ENCODE measurements at regions not wholly inside any gene's neighbourhood (a gene's known extent, or its start where the extent isn't known, plus 50 kb on each side); places are given as distances from the start of the nearest gene placed in this dataset.
"Not testable (repeated sequence)": the region's sequence is repeated elsewhere in the genome, so short reads cannot be mapped to it uniquely, and the experiment has no call there.

GRCh38 chr7:41459623-41460261, 243.1 kb downstream of the INHBA start:
- no peak for DNase-seq

- no peak for DNase-seq
These were observed 243.7 kb downstream of the INHBA start for GRCh38 chr7:41459183-41459582.

- DNase-seq: no peak
These were observed 245.0 kb downstream of the INHBA start for GRCh38 chr7:41457832-41458437.

- no peak for DNase-seq
These were observed 251.1 kb downstream of the INHBA start for GRCh38 chr7:41451826-41452225.

DNA sequence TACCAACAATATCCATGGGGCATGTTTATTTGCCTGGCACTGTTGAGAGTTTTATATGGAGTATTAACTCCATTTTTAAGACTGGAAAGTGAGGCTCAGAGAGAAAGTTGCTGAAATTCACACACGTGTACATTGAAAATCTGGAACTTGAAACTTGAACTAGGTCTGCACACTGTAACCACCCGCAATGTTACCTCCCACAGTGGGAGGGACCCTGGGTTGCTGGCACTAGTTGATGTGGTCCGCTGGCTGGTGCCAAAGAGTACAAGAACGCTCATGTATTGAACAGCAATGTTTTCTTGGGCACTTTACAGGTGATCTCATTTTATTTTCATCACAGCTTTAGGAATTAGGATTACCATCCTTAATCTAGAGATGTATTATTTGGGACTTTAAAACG, 253.2 kb downstream of the INHBA start:
- no peak for DNase-seq

DNA sequence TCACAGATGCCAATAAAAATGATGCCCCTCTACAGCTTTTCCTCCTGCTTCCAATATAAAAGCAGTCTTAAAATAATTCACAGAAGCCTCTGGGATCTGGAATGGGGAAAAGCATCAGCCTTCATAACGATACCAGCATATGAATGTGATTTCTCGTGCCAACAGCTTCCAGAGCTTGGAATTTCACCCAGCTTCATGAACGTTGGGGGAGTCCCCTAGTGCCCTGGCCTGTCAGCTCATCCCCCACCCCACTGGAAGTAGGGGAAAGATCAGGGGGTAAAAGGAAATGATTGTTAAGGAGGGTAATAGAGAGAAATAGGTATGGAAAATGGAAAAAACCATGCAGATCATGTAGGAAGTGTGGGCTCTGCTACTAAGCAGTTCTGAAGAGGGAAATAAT, 253.6 kb downstream of the INHBA start:
- DNase-seq: no peak

DNA sequence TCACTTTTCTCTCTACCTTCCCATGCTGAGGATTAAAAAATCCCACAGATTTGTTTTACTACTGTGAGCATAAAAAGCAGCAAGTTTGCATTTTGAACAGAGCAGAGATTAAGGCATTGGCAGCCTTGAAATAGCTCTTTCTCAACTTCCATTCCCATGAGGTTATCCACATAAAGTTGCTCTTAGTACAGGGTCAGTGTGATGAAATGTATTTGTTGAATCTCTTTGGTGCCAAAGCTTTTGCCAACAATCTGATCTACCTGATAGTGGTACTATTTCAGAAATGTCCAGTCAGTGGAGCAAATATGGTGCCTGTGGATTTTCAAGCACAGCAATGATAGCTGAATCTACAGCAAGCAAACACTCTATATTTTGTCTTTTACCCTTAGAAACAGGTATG, 254.8 kb downstream of the INHBA start:
- no peak for DNase-seq

DNA sequence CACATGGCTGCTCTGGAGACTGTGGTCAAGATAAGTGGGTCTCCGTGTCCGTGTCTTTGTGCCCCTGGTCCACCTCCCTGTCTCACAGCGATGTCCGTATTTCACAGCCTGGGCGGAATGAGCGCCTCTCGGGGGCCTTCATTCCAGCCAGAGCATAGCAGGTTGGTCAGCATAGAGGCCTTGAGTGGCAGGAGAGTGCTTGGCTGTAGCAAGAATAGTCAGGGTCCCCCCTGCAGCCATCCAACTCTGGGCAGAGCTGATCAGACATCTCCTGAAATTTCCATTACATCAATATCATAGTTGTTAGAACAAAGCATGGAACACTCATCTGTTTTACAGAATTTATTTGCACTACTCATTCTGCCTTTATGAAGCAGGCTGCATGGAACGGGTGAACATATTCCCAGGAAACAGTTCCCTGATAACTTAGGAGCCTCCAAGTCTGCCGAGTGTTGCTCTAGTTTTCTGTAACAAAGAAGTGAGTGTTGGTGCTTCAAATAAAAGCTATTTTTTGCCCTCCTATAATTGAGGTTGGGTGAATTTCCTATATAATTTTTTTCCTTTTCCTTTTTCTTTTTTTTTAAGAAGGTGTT, 255.3 kb downstream of the INHBA start:
- no peak for DNase-seq

GRCh38 chr7:41446606-41447449, 256.1 kb downstream of the INHBA start:
- DNase-seq: no peak

DNA sequence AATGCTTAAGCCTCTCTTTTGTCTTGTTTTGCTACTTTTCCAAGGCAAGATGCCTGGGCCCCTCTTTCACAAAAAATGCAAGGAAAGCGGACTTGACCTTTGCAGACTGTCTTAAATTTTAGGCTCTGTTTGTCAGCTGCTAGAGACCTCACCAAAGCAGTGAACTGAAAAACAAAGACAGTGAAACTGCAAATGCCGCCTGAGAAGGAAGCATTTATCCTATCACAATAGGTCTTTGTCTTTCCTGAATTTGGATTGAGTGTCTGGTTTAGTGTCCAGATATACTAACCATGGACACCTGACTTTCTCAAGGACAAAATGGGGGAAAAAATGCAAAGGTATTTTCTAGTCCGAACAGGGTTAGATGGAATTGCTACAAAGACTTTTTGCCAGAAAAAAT, 256.9 kb downstream of the INHBA start:
- DNase-seq: no peak

DNA sequence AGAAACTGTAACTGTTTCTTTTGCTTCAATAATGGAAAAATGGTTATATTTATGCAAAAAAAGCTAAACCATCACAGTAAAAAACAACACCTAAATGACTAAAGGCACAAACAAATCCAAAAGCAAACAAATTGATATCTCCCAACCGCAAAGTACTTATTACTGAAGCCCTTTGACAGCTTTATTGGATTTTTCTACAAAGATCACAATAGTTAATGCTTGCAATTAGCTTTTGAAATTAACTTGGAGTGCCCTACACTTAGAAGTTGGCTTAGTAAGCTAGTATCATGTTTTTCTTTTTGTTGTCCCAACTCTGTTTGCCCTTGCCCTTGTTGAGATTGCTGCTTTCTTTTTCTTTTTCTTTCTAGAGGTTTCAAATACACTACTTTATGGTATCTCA, 257.5 kb downstream of the INHBA start:
- no peak for DNase-seq

DNA sequence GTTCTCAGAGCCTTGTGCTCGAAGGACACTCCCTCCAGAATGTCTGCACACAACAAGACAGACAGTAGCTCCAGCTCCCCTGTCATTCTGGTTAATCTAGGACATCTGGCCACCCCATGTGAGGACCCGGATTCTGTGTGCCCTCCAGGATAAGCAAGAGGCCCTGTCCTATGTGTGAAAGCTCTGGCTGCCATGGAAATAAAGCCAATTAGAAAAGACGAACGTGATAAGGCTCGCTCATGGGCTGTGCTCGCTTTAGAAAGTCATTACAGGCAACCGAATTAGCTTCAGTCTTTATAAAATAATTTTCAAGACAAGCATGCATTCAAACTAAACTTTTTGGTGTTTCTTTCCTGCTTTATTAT, 263.4 kb downstream of the INHBA start:
- no peak for DNase-seq

DNA sequence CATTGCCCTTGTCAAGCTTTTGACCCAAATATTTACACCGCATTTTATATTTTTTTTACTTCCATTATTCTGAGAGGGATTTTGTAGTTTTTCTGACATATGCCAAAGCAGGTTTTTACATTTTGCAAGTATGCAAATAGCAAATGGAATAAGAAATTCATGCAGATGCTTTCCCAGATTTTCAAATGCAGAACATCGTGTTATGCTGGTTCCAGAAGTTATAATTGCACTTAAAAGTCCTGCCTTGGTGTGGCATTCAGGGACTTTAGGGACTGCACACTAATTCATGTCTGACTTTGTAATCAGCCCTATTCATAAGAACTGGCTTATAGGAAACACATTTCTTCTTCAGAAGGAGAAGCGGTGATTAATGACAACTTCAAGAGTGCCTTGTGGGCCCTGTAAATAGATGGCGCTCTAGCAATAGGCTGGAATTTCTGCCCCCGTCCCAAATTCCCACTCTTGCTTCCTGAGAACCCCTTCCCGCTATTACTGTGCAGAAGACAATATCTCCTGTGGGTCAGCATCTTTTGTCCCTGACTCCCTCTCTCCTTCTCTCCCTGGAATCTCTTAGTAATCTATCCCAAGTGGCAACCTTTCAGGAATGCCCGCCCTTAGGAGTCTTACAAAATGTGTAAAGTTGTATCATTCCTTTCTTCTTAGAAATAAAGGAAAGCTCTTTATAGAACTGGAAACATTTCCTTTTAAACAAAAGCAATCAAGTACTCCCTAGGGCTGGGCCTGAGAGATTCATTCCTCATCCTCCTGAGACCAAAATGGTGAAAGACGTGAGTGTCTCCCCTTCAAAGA, 264.0 kb downstream of the INHBA start:
- no peak for DNase-seq

DNA sequence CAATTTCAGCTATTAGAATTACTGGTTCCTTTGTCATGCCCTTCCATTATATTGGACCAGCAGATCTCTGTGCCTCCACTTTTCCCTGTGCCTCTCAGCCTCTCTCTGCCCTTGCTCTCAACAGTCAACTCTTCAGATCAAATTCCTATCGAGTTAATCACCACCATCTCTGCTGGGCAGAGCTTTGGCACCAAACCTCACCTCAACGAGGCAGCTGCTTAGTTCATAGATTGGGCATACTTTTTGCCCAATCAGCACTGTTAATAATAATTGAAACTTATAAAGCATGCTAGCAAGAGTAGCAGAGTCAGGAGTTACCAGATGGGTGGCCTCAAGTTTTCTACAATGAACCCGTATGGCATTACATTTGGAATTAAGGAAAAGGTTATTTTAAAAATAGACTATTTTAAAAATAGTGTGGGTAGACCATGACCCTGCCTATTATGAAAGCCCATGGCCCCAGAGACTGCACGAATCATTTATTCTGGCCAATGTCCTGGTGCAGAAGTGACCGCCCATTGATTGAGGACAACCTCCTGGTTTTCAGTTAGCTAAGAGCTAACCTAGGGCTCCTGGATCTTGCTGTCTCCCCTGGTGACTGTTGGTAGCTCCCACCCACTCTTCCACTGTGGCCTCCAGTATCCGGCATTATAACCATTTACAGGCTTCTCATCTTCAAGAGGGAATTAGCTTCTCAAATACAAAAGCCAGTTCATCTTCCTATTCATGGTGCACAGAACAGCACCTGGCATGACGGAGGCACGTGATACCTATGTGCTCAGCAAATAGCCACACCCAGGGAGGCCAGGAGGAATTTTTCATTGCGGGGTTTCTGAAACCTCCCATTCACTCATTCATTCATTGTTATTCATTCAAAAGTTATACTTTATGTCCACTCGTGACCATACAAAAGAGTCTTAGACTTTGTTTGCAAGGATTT, 265.4 kb downstream of the INHBA start:
- DNase-seq: peak in 1 of 2 experiments; percentile 0

DNA sequence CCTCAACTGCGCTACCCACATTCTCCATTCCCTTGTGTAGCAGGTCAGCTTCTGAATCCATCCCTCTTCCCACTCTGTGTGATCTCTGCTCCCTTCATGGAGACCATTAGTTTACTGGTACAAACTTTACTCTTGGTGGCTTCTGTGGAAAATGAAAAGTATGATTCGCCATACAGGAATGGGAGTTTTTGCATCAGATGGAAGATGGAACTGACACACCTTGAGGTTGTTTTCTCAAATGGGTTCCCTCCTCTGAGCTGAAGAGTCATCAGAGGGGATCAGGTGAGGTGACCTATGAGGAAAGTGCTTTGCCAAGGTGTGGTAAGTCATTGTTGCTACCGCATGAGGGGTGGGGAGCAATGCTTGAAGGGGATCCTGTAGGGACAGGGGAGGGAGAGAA, 266.8 kb downstream of the INHBA start:
- no peak for DNase-seq

GRCh38 chr7:41435020-41435419, 267.9 kb downstream of the INHBA start:
- not testable (repeated sequence) for DNase-seq

- no peak for DNase-seq
These were observed 271.2 kb downstream of the INHBA start for GRCh38 chr7:41431671-41432070.

GRCh38 chr7:41428381-41428780, 274.5 kb downstream of the INHBA start:
- DNase-seq: no peak

DNA sequence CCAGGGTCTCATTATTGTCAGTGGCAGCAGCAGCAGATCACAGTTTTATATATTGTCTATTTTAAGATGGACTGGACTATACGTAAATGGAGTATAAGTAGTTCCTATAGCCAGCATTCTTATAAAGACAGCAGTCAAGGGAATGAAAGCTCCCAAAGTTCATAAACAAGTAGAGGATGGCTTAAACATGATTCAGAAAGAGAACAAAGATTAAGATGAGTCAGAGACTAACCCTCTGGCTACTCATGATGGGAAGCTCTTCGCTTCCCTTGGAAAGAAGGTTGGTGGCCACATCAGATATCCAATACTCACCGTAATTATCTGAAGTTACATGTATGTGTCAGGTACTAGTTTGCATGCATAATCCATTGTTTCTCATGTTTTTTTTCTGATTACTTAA, 277.0 kb downstream of the INHBA start:
- DNase-seq: no peak

GRCh38 chr7:41421056-41421455, 281.8 kb downstream of the INHBA start:
- DNase-seq: no peak

DNA sequence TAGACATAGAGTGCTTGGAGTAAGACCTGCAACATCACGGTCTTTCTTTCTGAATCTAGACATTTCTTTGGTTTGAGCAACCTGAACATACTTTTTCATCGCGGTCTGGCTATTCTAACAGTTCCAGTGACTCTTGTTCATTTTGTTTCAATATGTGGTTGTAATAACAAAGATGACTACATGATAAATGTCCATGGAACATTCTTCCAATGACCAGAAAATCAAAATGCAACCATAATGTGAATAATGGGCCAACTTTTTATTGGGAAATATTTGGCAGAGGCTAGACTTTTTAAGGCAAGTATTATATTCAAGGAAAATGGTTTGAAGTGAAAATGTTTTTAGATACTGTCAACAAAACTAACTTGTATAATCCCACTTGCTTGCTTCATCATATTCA, 282.5 kb downstream of the INHBA start:
- DNase-seq: no peak

DNA sequence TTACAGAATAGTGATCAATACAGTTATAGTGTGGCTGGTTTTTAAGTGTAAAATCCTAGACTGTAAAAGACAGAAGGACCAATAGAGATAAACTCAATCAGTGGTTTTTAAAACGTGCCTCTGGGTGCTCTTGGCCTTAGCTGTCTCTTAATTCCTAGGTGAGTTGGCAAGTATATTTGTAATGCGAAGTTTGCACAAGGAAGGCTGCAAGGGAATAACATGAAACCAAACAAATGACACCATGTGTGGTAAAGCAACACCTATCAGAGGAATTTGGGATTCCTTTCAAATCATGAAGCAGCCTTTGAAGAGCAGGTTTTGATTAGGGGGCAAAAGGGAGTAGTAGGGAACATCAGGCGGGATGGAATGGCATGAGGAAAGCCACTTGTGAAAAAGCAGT, 284.6 kb downstream of the INHBA start:
- DNase-seq: no peak
